ENCODE measurements at regions not wholly inside any gene's neighbourhood (a gene's known extent, or its start where the extent isn't known, plus 50 kb on each side); places are given as distances from the start of the nearest gene placed in this dataset.

- H3K27me3 ChIP-seq (ENCODE audit: control insufficient read depth in 3 of 3, insufficient read depth in 3 of 3, low read length in 3 of 3) = no peaks in the 10 kb centered on the region
Measured at GRCh38 chr10:93250010-93250409, 176.3 kb downstream of the CYP26A1 start.

GRCh38 chr10:93254180-93254853 is 180.6 kb downstream of the CYP26A1 start:
- Histone ChIP-seq H3K27me3 (ENCODE audit: control insufficient read depth in 3 of 3, insufficient read depth in 3 of 3, low read length in 3 of 3) (no peaks in the 10 kb centered on the region), H3K9me3 (ENCODE audit: control insufficient read depth in 3 of 3, low read length in 3 of 3) (no peaks in the 10 kb centered on the region), H3K4me1 (ENCODE audit: control insufficient read depth in 3 of 3, insufficient read depth in 3 of 3, low read length in 3 of 3) (no peaks in the 10 kb centered on the region), H3K27ac (ENCODE audit: low read depth, low read length) (no peak overlapping the region), H3K9ac (ENCODE audit: low read depth in 1 of 3, low read length in 3 of 3) (no peak overlapping the region), H3K4me3 (ENCODE audit: low read length in 3 of 3) (no peak overlapping the region), H3K36me3 (ENCODE audit: control insufficient read depth in 3 of 3, insufficient read depth in 3 of 3, low read length in 3 of 3) (no peaks in the 10 kb centered on the region)

More at GRCh38 chr10:93250010-93250409, 176.3 kb downstream of the CYP26A1 start:
- Histone ChIP-seq H3K4me1 (ENCODE audit: control insufficient read depth in 3 of 3, insufficient read depth in 3 of 3, low read length in 3 of 3) (no peaks in the 10 kb centered on the region), H3K9me3 (ENCODE audit: control insufficient read depth in 3 of 3, low read length in 3 of 3) (no peaks in the 10 kb centered on the region), H3K9ac (ENCODE audit: low read depth in 1 of 3, low read length in 3 of 3) (no peak overlapping the region), H3K36me3 (ENCODE audit: control insufficient read depth in 3 of 3, insufficient read depth in 3 of 3, low read length in 3 of 3) (no peaks in the 10 kb centered on the region), H3K27ac (ENCODE audit: low read depth, low read length) (no peak overlapping the region), H3K4me3 (ENCODE audit: low read length in 3 of 3) (no peak overlapping the region)

GRCh38 chr10:93255546-93255945 is 181.9 kb downstream of the CYP26A1 start:
- Histone ChIP-seq H3K27ac (ENCODE audit: low read depth, low read length) (no peak overlapping the region), H3K9ac (ENCODE audit: low read depth in 1 of 3, low read length in 3 of 3) (no peak overlapping the region), H3K9me3 (ENCODE audit: control insufficient read depth in 3 of 3, low read length in 3 of 3) (no peaks in the 10 kb centered on the region), H3K4me1 (ENCODE audit: control insufficient read depth in 3 of 3, insufficient read depth in 3 of 3, low read length in 3 of 3) (no peaks in the 10 kb centered on the region), H3K4me3 (ENCODE audit: low read length in 3 of 3) (no peak overlapping the region), H3K27me3 (ENCODE audit: control insufficient read depth in 3 of 3, insufficient read depth in 3 of 3, low read length in 3 of 3) (no peaks in the 10 kb centered on the region), H3K36me3 (ENCODE audit: control insufficient read depth in 3 of 3, insufficient read depth in 3 of 3, low read length in 3 of 3) (no peaks in the 10 kb centered on the region)
